Lung (tissue), 11 donors: ENCODE measurements at regions not wholly inside any gene's neighbourhood (a gene's known extent, or its start where the extent isn't known, plus 50 kb on each side); places are given as distances from the start of the nearest gene placed in this dataset.

ENCODE experiments used
- ATAC-seq: fragments of 200-7000 bp; cut with Tn5 transposase; one replicate; pipeline ENCODE4 v1.9.1; 2020; ENCODE audit warnings: moderate number of reproducible peaks; ENCODE audit not compliant: insufficient read depth, low FRiP score
- DNase-seq, 3 donors: peaks; one replicate each; pipeline ENCODE4 v3.0.0-alpha.2; 2013 to 2017
- H3K27ac ChIP-seq, 2 donors: one replicate each; pipeline ENCODE4 v1.5.1; 2013; ENCODE audit warnings: mild to moderate bottlenecking in 2 of 2, moderate library complexity in 2 of 2, control low read depth in 1 of 2, inconsistent platforms in 1 of 2, low read depth in 1 of 2, low read length in 1 of 2
- H3K27me3 ChIP-seq, 3 donors: one replicate each; pipeline ENCODE4 v1.5.1; 2013; ENCODE audit warnings: low read length in 2 of 3; ENCODE audit not compliant: control insufficient read depth in 3 of 3, insufficient read depth in 3 of 3
- H3K36me3 ChIP-seq, 4 donors: one replicate each; pipeline ENCODE4 v1.5.1; 2013; ENCODE audit warnings: low read length in 4 of 4, mild to moderate bottlenecking in 1 of 4, moderate library complexity in 1 of 4; ENCODE audit not compliant: control insufficient read depth in 4 of 4, insufficient read depth in 4 of 4
- H3K4me1 ChIP-seq, 5 donors: one replicate each; pipeline ENCODE4 v1.5.1; 2013; ENCODE audit warnings: low read length in 5 of 5, mild to moderate bottlenecking in 2 of 5, moderate library complexity in 1 of 5; ENCODE audit not compliant: control insufficient read depth in 5 of 5, insufficient read depth in 5 of 5
- H3K4me3 ChIP-seq: one replicate; pipeline ENCODE4 v1.5.1; 2013; ENCODE audit warnings: mild to moderate bottlenecking, control low read depth, moderate library complexity
- H3K9ac ChIP-seq, 2 donors: one replicate each; pipeline ENCODE4 v1.5.1; 2013; ENCODE audit warnings: low read length in 2 of 2, control low read depth in 1 of 2; ENCODE audit not compliant: insufficient read depth in 1 of 2
- H3K9me3 ChIP-seq, 4 donors: one replicate each; pipeline ENCODE4 v1.5.1; 2013; ENCODE audit warnings: low read length in 3 of 4, mild to moderate bottlenecking in 1 of 4, moderate library complexity in 1 of 4; ENCODE audit not compliant: control insufficient read depth in 4 of 4, insufficient read depth in 3 of 4
- CTCF ChIP-seq: IDR thresholded peaks from 2 replicates; pipeline ENCODE4 v1.5.1; 2012; ENCODE audit warnings: mild to moderate bottlenecking; ENCODE audit errors: control extremely low read depth, extremely low read depth
- WGBS, 2 donors: extraction: QIAGEN DNeasy Blood & Tissue Kit; methylation state at CpG; one replicate each; pipeline ENCODE4 v1.1.7; 2013; 5-methylcytosine and 5-hydroxymethylcytosine counted together
- donor health status: control.
- donor health status: control.
- donor health status: Bipolar disorder and iron deficiency.
- donor health status: healthy.
- donor health status: DM: yes; HTN: yes; CAD: no.

- Histone ChIP-seq H3K4me1 (no peaks in the 10 kb centered on the region), H3K9me3 (no peaks in the 10 kb centered on the region), H3K4me3 (no peak overlapping the region), H3K9ac (no peak overlapping the region), H3K27me3 (no peaks in the 10 kb centered on the region), H3K27ac (no peak overlapping the region), H3K36me3 (no peaks in the 10 kb centered on the region)
- WGBS, 2 donors, result 74 to 88% methylated on average over 2 of the region's 2 CpGs
- DNase-seq (no peak), ATAC-seq (no peak)
- TF ChIP-seq CTCF, result no peak
Measured at GRCh38 chr4:60366661-60367060, 833.5 kb upstream of the ADGRL3 start.

GRCh38 chr4:60368986-60369385, 831.1 kb upstream of the ADGRL3 start:
- no peak for DNase-seq
- Histone ChIP-seq H3K9me3 (no peaks in the 10 kb centered on the region), H3K36me3 (no peaks in the 10 kb centered on the region), H3K9ac (no peak overlapping the region), H3K27me3 (no peaks in the 10 kb centered on the region), H3K4me1 (no peaks in the 10 kb centered on the region), H3K27ac (no peak overlapping the region), H3K4me3 (no peak overlapping the region)
- no peak for ATAC-seq
- TF ChIP-seq CTCF, result no peak
- 86 to 94% methylated on average over 1 of the region's 1 CpG for WGBS, 2 donors

- no peaks in the 10 kb centered on the region for H3K4me1 ChIP-seq
- no peaks in the 10 kb centered on the region for H3K27me3 ChIP-seq
- H3K36me3 ChIP-seq, result no peaks in the 10 kb centered on the region
- H3K9me3 ChIP-seq, result no peaks in the 10 kb centered on the region
- WGBS, 2 donors, result 78 to 92% methylated on average over 1 of the region's 1 CpG
- H3K4me3 ChIP-seq, result no peak overlapping the region
- H3K9ac ChIP-seq, result no peak overlapping the region
- no peak overlapping the region for H3K27ac ChIP-seq
- no peak for TF ChIP-seq CTCF
- DNase-seq, result no peak
- ATAC-seq, result no peak
Measured at GRCh38 chr4:60378010-60378409, 822.1 kb upstream of the ADGRL3 start.

GRCh38 chr4:60384516-60384915, 815.6 kb upstream of the ADGRL3 start:
- no peak for DNase-seq
- H3K4me3 ChIP-seq, result no peak overlapping the region
- no peak for ATAC-seq
- TF ChIP-seq CTCF, result no peak
- no peaks in the 10 kb centered on the region for H3K9me3 ChIP-seq
- H3K9ac ChIP-seq, result no peak overlapping the region
- H3K4me1 ChIP-seq, result no peaks in the 10 kb centered on the region
- 86 to 95% methylated on average over 2 of the region's 2 CpGs for WGBS, 2 donors
- no peaks in the 10 kb centered on the region for H3K27me3 ChIP-seq
- H3K27ac ChIP-seq, result no peak overlapping the region
- no peaks in the 10 kb centered on the region for H3K36me3 ChIP-seq
